Neural crest cell (in vitro differentiated cells): ENCODE measurements at regions not wholly inside any gene's neighbourhood (a gene's known extent, or its start where the extent isn't known, plus 50 kb on each side); places are given as distances from the start of the nearest gene placed in this dataset.

Experiments
- DNase-seq: peaks from one replicate; pipeline ENCODE4 v3.0.0; 2021; ENCODE audit warnings: low read depth, mixed read lengths, low spot score
- H3K27ac Mint-ChIP-seq: one replicate; pipeline ENCODE4 v1.8.0; 2021; ENCODE audit warnings: mild to moderate bottlenecking, mixed read lengths; ENCODE audit not compliant: unreplicated experiment
- H3K27me3 Mint-ChIP-seq: 2 replicates; pipeline ENCODE4 v1.8.0; 2021; ENCODE audit warnings: low read depth, mild to moderate bottlenecking, mixed read lengths
- H3K36me3 Mint-ChIP-seq: 2 replicates; pipeline ENCODE4 v1.8.0; 2021; ENCODE audit warnings: low read depth, mild to moderate bottlenecking, mixed read lengths
- H3K4me1 Mint-ChIP-seq: 2 replicates; pipeline ENCODE4 v1.8.0; 2021; ENCODE audit warnings: mixed read lengths
- H3K4me3 Mint-ChIP-seq: one replicate; pipeline ENCODE4 v1.8.0; 2021; ENCODE audit warnings: mild to moderate bottlenecking, mixed read lengths
- H3K9me3 Mint-ChIP-seq: 2 replicates; pipeline ENCODE4 v1.8.0; 2021; ENCODE audit warnings: mixed read lengths
- TF ChIP-seq, protein P1 (sequence below): fragments of 200-600 bp; sonication (generic); conservative IDR thresholded peaks from 2 replicates; pipeline ENCODE4 v1.5.0; 2021; ENCODE audit warnings: antibody characterized with exemption, mild to moderate bottlenecking

DNA sequence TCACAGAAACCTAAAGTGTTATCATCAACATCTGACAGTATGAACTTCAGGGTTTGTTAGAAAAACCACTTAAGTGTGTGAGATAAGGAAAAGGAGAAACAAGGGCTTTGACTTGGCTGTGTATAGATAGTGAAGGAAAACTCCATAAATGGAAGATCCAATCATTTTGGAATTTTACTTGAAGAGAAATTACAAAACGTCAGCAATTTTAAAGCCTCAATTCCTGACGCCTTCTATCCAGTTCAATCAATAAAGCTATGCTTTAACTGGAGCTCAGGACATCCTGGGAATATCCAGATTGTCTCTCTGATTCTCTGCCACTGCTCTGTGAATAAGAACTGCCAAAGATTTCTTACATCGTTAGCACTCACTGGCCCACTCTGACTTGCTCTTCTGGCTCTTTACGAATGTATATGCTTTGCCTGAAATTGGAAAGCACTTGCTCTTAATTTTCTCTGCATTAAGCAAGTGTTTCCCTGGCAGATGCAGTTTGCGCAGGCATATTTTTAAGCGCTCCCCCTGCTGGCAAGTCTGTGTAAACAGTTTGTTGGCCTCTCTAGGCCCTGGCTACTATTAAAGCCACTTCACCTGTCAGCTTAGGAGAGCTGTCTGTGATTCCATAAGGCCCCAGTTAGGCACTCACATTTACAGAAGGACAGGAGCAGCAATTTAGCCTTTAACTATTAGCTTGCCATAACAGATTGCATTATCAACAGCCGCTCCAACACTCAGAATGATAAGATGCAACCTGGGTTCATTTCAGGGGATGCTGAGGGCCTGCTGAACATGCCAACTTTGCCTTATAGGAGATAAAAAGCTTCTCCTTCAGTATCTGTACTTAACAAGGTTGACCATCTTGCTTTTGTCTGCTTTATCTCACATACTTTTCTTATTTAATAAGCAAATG is 251.4 kb upstream of the DDX53 start:
- H3K4me1 Mint-ChIP-seq, result no peaks in the 10 kb centered on the region
- TF ChIP-seq, protein P1, sequence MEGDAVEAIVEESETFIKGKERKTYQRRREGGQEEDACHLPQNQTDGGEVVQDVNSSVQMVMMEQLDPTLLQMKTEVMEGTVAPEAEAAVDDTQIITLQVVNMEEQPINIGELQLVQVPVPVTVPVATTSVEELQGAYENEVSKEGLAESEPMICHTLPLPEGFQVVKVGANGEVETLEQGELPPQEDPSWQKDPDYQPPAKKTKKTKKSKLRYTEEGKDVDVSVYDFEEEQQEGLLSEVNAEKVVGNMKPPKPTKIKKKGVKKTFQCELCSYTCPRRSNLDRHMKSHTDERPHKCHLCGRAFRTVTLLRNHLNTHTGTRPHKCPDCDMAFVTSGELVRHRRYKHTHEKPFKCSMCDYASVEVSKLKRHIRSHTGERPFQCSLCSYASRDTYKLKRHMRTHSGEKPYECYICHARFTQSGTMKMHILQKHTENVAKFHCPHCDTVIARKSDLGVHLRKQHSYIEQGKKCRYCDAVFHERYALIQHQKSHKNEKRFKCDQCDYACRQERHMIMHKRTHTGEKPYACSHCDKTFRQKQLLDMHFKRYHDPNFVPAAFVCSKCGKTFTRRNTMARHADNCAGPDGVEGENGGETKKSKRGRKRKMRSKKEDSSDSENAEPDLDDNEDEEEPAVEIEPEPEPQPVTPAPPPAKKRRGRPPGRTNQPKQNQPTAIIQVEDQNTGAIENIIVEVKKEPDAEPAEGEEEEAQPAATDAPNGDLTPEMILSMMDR, result peak; percentile 89
- no peaks in the 10 kb centered on the region for H3K27me3 Mint-ChIP-seq
- no peaks in the 10 kb centered on the region for H3K9me3 Mint-ChIP-seq
- H3K27ac Mint-ChIP-seq, result no peak overlapping the region
- H3K36me3 Mint-ChIP-seq, result no peaks in the 10 kb centered on the region
- no peak overlapping the region for H3K4me3 Mint-ChIP-seq
- DNase-seq, result peak; percentile 61

DNA sequence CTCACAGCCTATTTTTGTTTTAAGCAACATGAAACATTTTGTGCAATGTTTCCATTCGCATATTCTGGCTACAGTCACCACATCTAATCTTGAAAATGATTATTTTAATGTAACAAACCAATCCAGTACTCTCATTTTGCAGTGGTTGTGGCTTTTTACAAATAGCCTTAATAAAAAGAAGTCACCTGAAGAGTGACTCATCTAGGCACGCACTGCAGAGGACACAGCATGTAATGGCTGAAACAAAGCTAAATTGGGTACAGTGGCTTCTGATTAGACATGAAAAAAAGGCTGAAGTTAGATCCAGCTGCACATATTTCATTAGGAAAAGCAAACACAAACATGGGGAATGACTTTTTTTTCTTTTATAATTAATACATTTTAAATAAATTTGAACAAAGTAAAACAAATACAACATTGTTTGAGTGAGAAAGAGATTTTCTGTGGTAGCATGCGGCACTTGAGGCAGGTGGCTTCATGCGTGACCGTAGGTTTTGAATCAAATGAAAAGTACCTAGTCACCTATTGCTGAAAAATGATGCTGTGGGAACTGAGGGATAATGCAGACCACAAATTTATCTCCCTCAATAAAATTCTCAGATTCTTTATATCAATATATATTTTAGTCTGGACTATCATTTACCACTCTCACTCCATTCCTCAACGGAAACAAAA is 240.8 kb upstream of the DDX53 start:
- DNase-seq, result no peak
- Mint-ChIP-seq H3K9me3 (no peaks in the 10 kb centered on the region), H3K27me3 (no peaks in the 10 kb centered on the region), H3K4me1 (no peaks in the 10 kb centered on the region), H3K27ac (no peak overlapping the region), H3K4me3 (no peak overlapping the region), H3K36me3 (no peaks in the 10 kb centered on the region)
- TF ChIP-seq, protein P1, result no peak

DNA sequence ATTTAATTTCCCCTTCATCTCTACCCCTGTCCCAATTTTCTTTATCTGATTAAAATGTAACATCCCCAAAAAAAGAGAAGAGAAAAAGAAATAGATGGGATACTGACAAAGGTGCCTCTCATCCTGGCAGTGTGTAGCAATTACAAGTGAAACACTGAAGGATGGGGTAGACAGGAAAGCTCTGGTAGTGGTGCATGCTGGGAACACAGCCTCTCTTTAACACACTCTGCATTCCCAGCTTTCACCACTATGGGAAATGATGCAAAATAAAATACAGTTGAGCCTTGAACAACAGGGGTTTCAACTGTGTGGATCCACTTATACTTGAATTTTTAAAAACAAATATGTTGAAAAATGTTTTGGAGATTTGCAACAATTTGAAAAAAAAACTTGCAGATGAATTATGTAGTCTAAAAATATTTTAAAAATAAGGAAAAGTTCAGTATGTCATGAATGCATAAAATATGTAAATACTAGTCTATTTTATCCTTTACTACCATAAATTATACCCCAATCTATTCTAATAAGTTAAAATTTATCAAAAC is 239.2 kb upstream of the DDX53 start:
- Mint-ChIP-seq H3K4me3 (no peak overlapping the region), H3K36me3 (no peaks in the 10 kb centered on the region), H3K27me3 (no peaks in the 10 kb centered on the region), H3K4me1 (no peaks in the 10 kb centered on the region), H3K27ac (no peak overlapping the region), H3K9me3 (no peaks in the 10 kb centered on the region)
- TF ChIP-seq, protein P1, result peak; percentile 40
- no peak for DNase-seq

DNA sequence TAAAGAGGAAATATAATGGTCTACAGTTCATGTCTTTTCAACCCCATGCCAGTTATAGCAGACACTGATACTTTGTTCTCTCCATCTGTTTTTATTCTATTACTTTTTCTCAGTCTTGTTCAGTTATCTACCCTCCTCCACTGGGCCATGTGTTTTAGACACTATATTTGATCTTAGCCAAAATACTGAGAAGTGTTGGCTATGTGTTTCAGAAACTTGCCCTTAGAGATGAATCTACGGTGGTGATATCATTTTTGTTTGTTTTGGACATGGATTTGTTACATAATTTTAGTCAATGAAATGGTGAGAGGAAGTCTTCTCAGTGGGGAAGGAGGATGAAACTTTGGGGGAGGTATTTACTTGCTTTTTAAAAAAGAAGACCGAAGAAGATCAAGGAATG is 211.5 kb upstream of the DDX53 start:
- H3K27me3 Mint-ChIP-seq, result peaks cover 3% of the 10 kb centered on the region
- TF ChIP-seq, protein P1, result no peak
- no peaks in the 10 kb centered on the region for H3K4me1 Mint-ChIP-seq
- peaks cover 3% of the 10 kb centered on the region for H3K36me3 Mint-ChIP-seq
- DNase-seq, result no peak
- peaks cover 12% of the 10 kb centered on the region for H3K9me3 Mint-ChIP-seq
- no peak overlapping the region for H3K4me3 Mint-ChIP-seq
- H3K27ac Mint-ChIP-seq, result no peak overlapping the region

DNA sequence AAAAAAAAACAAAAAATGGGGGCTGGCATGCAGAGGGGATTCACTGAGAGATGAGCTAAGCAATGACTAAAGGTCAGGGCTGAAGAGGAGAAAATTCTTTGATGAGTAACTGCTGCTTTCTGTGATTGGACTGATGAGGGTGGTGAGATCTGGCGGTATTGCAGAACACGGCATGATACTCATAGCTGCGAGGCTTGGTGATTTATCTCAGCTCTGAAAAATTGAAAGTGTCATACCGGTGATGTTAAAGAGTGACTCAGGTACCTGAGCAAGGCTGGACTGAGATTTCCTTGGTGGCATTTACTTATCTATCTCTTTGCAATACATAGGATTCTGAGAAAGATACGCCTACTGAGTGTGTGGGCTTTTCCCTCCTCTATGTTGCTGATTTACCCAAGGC is 204.1 kb upstream of the DDX53 start:
- no peak for DNase-seq
- Mint-ChIP-seq H3K4me1 (peaks cover 2% of the 10 kb centered on the region), H3K27ac (no peak overlapping the region), H3K4me3 (no peak overlapping the region), H3K9me3 (peaks cover 4% of the 10 kb centered on the region), H3K36me3 (peaks cover 3% of the 10 kb centered on the region), H3K27me3 (peaks cover 3% of the 10 kb centered on the region)
- TF ChIP-seq, protein P1, result no peak
